ENCODE measurements at regions not wholly inside any gene's neighbourhood (a gene's known extent, or its start where the extent isn't known, plus 50 kb on each side); places are given as distances from the start of the nearest gene placed in this dataset.

- no peak for TF ChIP-seq ZNF232 (CRISPR knock-in tag; IDR thresholded peaks at IDR 0.05)
- TF ChIP-seq ZBTB8A (IDR thresholded peaks at IDR 0.05; ENCODE audit: partially characterized antibody), result no peak
- TF ChIP-seq COPS2 (conservative IDR thresholded peaks at IDR 0.05), result no peak
- TF ChIP-seq ZNF282 (CRISPR knock-in tag; IDR thresholded peaks at IDR 0.05), result no peak
- TF ChIP-seq, protein P1, sequence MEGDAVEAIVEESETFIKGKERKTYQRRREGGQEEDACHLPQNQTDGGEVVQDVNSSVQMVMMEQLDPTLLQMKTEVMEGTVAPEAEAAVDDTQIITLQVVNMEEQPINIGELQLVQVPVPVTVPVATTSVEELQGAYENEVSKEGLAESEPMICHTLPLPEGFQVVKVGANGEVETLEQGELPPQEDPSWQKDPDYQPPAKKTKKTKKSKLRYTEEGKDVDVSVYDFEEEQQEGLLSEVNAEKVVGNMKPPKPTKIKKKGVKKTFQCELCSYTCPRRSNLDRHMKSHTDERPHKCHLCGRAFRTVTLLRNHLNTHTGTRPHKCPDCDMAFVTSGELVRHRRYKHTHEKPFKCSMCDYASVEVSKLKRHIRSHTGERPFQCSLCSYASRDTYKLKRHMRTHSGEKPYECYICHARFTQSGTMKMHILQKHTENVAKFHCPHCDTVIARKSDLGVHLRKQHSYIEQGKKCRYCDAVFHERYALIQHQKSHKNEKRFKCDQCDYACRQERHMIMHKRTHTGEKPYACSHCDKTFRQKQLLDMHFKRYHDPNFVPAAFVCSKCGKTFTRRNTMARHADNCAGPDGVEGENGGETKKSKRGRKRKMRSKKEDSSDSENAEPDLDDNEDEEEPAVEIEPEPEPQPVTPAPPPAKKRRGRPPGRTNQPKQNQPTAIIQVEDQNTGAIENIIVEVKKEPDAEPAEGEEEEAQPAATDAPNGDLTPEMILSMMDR (IDR thresholded peaks at IDR 0.05 in 2 of 3, conservative IDR thresholded peaks at IDR 0.05 in 1 of 3; ENCODE audit: insufficient read depth in 2 of 3, low read depth in 1 of 3, low read length in 3 of 3), result no peak
- TF ChIP-seq CHD2 (IDR thresholded peaks at IDR 0.05; ENCODE audit: low read depth, low read length), result no peak
- no peak for TF ChIP-seq BCLAF1 (IDR thresholded peaks at IDR 0.05; ENCODE audit: borderline replicate concordance in 1 of 2, control insufficient read depth in 1 of 2, low read depth in 2 of 2, low read length in 1 of 2)
- TF ChIP-seq, protein P2, sequence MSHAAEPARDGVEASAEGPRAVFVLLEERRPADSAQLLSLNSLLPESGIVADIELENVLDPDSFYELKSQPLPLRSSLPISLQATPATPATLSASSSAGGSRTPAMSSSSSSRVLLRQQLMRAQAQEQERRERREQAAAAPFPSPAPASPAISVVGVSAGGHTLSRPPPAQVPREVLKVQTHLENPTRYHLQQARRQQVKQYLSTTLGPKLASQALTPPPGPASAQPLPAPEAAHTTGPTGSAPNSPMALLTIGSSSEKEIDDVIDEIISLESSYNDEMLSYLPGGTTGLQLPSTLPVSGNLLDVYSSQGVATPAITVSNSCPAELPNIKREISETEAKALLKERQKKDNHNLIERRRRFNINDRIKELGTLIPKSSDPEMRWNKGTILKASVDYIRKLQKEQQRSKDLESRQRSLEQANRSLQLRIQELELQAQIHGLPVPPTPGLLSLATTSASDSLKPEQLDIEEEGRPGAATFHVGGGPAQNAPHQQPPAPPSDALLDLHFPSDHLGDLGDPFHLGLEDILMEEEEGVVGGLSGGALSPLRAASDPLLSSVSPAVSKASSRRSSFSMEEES (CRISPR knock-in tag; IDR thresholded peaks at IDR 0.05), result no peak
- TF ChIP-seq HMG20A (CRISPR knock-in tag; conservative IDR thresholded peaks at IDR 0.05), result no peak
- TF ChIP-seq SMARCA4 (IDR thresholded peaks at IDR 0.05), result no peak
- TF ChIP-seq, protein P3, sequence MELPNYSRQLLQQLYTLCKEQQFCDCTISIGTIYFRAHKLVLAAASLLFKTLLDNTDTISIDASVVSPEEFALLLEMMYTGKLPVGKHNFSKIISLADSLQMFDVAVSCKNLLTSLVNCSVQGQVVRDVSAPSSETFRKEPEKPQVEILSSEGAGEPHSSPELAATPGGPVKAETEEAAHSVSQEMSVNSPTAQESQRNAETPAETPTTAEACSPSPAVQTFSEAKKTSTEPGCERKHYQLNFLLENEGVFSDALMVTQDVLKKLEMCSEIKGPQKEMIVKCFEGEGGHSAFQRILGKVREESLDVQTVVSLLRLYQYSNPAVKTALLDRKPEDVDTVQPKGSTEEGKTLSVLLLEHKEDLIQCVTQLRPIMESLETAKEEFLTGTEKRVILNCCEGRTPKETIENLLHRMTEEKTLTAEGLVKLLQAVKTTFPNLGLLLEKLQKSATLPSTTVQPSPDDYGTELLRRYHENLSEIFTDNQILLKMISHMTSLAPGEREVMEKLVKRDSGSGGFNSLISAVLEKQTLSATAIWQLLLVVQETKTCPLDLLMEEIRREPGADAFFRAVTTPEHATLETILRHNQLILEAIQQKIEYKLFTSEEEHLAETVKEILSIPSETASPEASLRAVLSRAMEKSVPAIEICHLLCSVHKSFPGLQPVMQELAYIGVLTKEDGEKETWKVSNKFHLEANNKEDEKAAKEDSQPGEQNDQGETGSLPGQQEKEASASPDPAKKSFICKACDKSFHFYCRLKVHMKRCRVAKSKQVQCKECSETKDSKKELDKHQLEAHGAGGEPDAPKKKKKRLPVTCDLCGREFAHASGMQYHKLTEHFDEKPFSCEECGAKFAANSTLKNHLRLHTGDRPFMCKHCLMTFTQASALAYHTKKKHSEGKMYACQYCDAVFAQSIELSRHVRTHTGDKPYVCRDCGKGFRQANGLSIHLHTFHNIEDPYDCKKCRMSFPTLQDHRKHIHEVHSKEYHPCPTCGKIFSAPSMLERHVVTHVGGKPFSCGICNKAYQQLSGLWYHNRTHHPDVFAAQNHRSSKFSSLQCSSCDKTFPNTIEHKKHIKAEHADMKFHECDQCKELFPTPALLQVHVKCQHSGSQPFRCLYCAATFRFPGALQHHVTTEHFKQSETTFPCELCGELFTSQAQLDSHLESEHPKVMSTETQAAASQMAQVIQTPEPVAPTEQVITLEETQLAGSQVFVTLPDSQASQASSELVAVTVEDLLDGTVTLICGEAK (IDR thresholded peaks at IDR 0.05), result no peak
- TF ChIP-seq, protein P3 (CRISPR knock-in tag; IDR thresholded peaks at IDR 0.05), result no peak
Measured at GRCh38 chr6:153595903-153596302, 443.1 kb upstream of the OPRM1 start.
